H1 (cell line): ENCODE measurements at regions not wholly inside any gene's neighbourhood (a gene's known extent, or its start where the extent isn't known, plus 50 kb on each side); places are given as distances from the start of the nearest gene placed in this dataset.

ENCODE experiments used
- CTCF ChIA-PET: fragments of 300-600 bp; sonication (Branson Sonifier 250); formaldehyde crosslinking; loops from one replicate; lab custom pipeline; 2021; ENCODE audit not compliant: partially characterized antibody; lab: Charles Lee
- POLR2A ChIA-PET: fragments of 300-600 bp; sonication (Branson Sonifier 250); formaldehyde crosslinking; loops from one replicate; lab custom pipeline; 2021; ENCODE audit warnings: inconsistent platforms; ENCODE audit not compliant: partially characterized antibody; lab: Charles Lee
- DNase-seq, 2 experiments: peaks; one replicate each; pipeline versions ENCODE4 v3.0.0 to v3.0.0-alpha.2; 2010 to 2022; ENCODE audit warnings: low spot score in 2 of 2, low read depth in 1 of 2, mixed read lengths in 1 of 2
- FAIRE-seq: peaks from 2 replicates; lab custom pipeline; 2011; peaks lifted over from hg19 to GRCh38; lab: Jason Lieb, UNC
- H2AFZ ChIP-seq: 2 replicates; pipeline ENCODE4 v1.8.1; 2012; ENCODE audit warnings: low read length, inconsistent platforms
- H2AK5ac ChIP-seq: 2 replicates; pipeline ENCODE4 v1.6.1; 2013; ENCODE audit warnings: low read depth, low read length
- H2BK120ac ChIP-seq: replicated peaks from 2 replicates; pipeline ENCODE3; 2013; ENCODE audit warnings: low read depth, low read length, inconsistent platforms
- H2BK12ac ChIP-seq: 2 replicates; pipeline ENCODE4 v1.6.1; 2013; ENCODE audit warnings: low read depth, low read length
- H2BK15ac ChIP-seq: 2 replicates; pipeline ENCODE4 v1.6.1; 2013; ENCODE audit warnings: low read length
- H2BK20ac ChIP-seq: 2 replicates; pipeline ENCODE4 v1.6.1; 2013; ENCODE audit warnings: low read length
- H2BK5ac ChIP-seq: 2 replicates; pipeline ENCODE4 v1.6.1; 2013; ENCODE audit warnings: low read depth, low read length
- H3K14ac ChIP-seq: 2 replicates; pipeline ENCODE4 v1.6.1; 2013; ENCODE audit warnings: inconsistent platforms; ENCODE audit not compliant: insufficient read length
- H3K18ac ChIP-seq: 2 replicates; pipeline ENCODE4 v1.6.1; 2013; ENCODE audit warnings: low read length; ENCODE audit errors: extremely low read depth
- H3K23ac ChIP-seq: 2 replicates; pipeline ENCODE4 v1.6.1; 2013; ENCODE audit warnings: inconsistent platforms; ENCODE audit not compliant: insufficient read length
- H3K23me2 ChIP-seq: 2 replicates; pipeline ENCODE4 v1.6.1; 2013; ENCODE audit warnings: low read depth, low read length
- H3K27ac ChIP-seq: 2 replicates; pipeline ENCODE4 v1.6.1; 2011; ENCODE audit warnings: low read depth, low read length, inconsistent platforms
- H3K27me3 ChIP-seq, 4 experiments: replicated peaks in 1 of 4; 1 replicate in 1 of 4; 2 replicates in 3 of 4; pipeline versions ENCODE4 v1.6.1 to v1.8.1; 2011 to 2013; ENCODE audit warnings: low read length in 3 of 4, mild to moderate bottlenecking in 3 of 4, inconsistent platforms in 2 of 4, mixed read lengths in 2 of 4, moderate library complexity in 1 of 4; ENCODE audit not compliant: control insufficient read depth in 3 of 4, insufficient read depth in 3 of 4; ENCODE audit errors: extremely low read depth in 1 of 4
- H3K36me3 ChIP-seq, 4 experiments: 2 replicates each; pipeline versions ENCODE4 v1.6.1 to v1.8.1; 2011 to 2013; ENCODE audit warnings: mild to moderate bottlenecking in 4 of 4, low read length in 3 of 4, moderate library complexity in 2 of 4, control low read depth in 1 of 4, inconsistent platforms in 1 of 4; ENCODE audit not compliant: insufficient read depth in 4 of 4, control insufficient read depth in 2 of 4
- H3K4ac ChIP-seq: replicated peaks from 2 replicates; pipeline ENCODE3; 2013; ENCODE audit warnings: low read length, low read depth, mixed read lengths, inconsistent platforms; ENCODE audit not compliant: insufficient read length
- H3K4me1 ChIP-seq, 4 experiments: replicated peaks in 1 of 4; 1 replicate in 1 of 4; 2 replicates in 3 of 4; pipeline versions ENCODE4 v1.6.1 to v1.8.1; 2011 to 2013; ENCODE audit warnings: low read length in 3 of 4, inconsistent platforms in 2 of 4, mixed read lengths in 1 of 4; ENCODE audit not compliant: insufficient read depth in 4 of 4, control insufficient read depth in 3 of 4
- H3K4me2 ChIP-seq, 2 experiments: 2 replicates each; pipeline versions ENCODE4 v1.6.1 to v1.8.1; 2011 to 2013; ENCODE audit warnings: low read depth in 2 of 2, low read length in 2 of 2, control low read depth in 1 of 2, inconsistent platforms in 1 of 2, mild to moderate bottlenecking in 1 of 2; ENCODE audit not compliant: insufficient read depth in 1 of 2
- H3K4me3 ChIP-seq, 4 experiments: fragments of 200-600, 300-600 bp in 1 of 4; sonication (generic), shearing (Covaris generic), sonication (Bioruptor Twin) in 1 of 4; 2 replicates each; pipeline versions ENCODE4 v1.5.1 to v1.8.1; 2011 to 2016; ENCODE audit warnings: low read length in 4 of 4, low read depth in 3 of 4, control low read depth in 2 of 4, inconsistent platforms in 2 of 4, mild to moderate bottlenecking in 2 of 4, mixed read lengths in 1 of 4, moderate library complexity in 1 of 4; ENCODE audit not compliant: insufficient read depth in 2 of 4; ENCODE audit errors: extremely low read depth in 1 of 4
- H3K56ac ChIP-seq: replicated peaks from 2 replicates; pipeline ENCODE3; 2013; ENCODE audit warnings: low read depth, mild to moderate bottlenecking, mixed read lengths, low read length, inconsistent platforms; ENCODE audit not compliant: insufficient read length
- H3K79me1 ChIP-seq: 2 replicates; pipeline ENCODE4 v1.6.1; 2013; ENCODE audit warnings: low read depth, low read length, control low read depth
- H3K79me2 ChIP-seq, 2 experiments: 2 replicates each; pipeline versions ENCODE4 v1.6.1 to v1.8.1; 2012 to 2013; ENCODE audit warnings: low read length in 2 of 2, mild to moderate bottlenecking in 2 of 2, inconsistent platforms in 1 of 2; ENCODE audit not compliant: insufficient read depth in 2 of 2, control insufficient read depth in 1 of 2
- H3K9ac ChIP-seq, 4 experiments: replicated peaks in 1 of 4; 1 replicate in 1 of 4; 2 replicates in 3 of 4; pipeline versions ENCODE4 v1.6.1 to v1.8.1; 2011 to 2013; ENCODE audit warnings: low read depth in 3 of 4, low read length in 3 of 4, control low read depth in 2 of 4, mild to moderate bottlenecking in 2 of 4, moderate library complexity in 2 of 4, inconsistent platforms in 1 of 4; ENCODE audit errors: extremely low read depth in 1 of 4
- H3K9me3 ChIP-seq, 2 experiments: 2 replicates each; pipeline versions ENCODE4 v1.6.1 to v1.8.1; 2012 to 2013; ENCODE audit warnings: mild to moderate bottlenecking in 2 of 2, moderate library complexity in 2 of 2, control low read depth in 1 of 2, inconsistent platforms in 1 of 2, low read depth in 1 of 2, low read length in 1 of 2, mixed read lengths in 1 of 2; ENCODE audit not compliant: insufficient read depth in 2 of 2
- H4K20me1 ChIP-seq, 2 experiments: replicated peaks in 1 of 2; 2 replicates each; pipeline versions ENCODE3 to v1.8.1; 2011 to 2013; ENCODE audit warnings: inconsistent platforms in 2 of 2, low read length in 2 of 2, mild to moderate bottlenecking in 1 of 2; ENCODE audit not compliant: insufficient read depth in 2 of 2, control insufficient read depth in 1 of 2
- H4K5ac ChIP-seq: 2 replicates; pipeline ENCODE4 v1.6.1; 2013; ENCODE audit warnings: low read length, low read depth, mixed read lengths, inconsistent platforms; ENCODE audit not compliant: insufficient read length
- H4K8ac ChIP-seq: 2 replicates; pipeline ENCODE4 v1.8.0; 2013; ENCODE audit warnings: mild to moderate bottlenecking, moderate library complexity, low read length, inconsistent platforms; ENCODE audit not compliant: insufficient read depth; ENCODE audit errors: extremely low read depth
- H4K91ac ChIP-seq: replicated peaks from 2 replicates; pipeline ENCODE3; 2013; ENCODE audit warnings: low read length, mixed read lengths, inconsistent platforms; ENCODE audit not compliant: insufficient read length
- BCL11A ChIP-seq, 2 experiments: IDR thresholded peaks; one replicate each; pipeline ENCODE4 v1.6.1; 2011; ENCODE audit warnings: low read depth in 2 of 2, low read length in 2 of 2, mild to moderate bottlenecking in 2 of 2
- E2F6 ChIP-seq: IDR thresholded peaks from 2 replicates; pipeline ENCODE4 v1.6.1; 2012; ENCODE audit warnings: inconsistent platforms
- SP1 ChIP-seq: IDR thresholded peaks from 2 replicates; pipeline ENCODE4 v1.6.1; 2011; ENCODE audit warnings: low read depth, low read length
- SRF ChIP-seq: IDR thresholded peaks from 2 replicates; pipeline ENCODE4 v1.6.1; 2011; ENCODE audit warnings: mild to moderate bottlenecking, low read depth, low read length, moderate library complexity
- SUZ12 ChIP-seq: fragments of 200-600 bp; sonication (generic); IDR thresholded peaks from 2 replicates; pipeline ENCODE4 v1.6.1; 2012; ENCODE audit warnings: mild to moderate bottlenecking, inconsistent platforms, low read length, moderate library complexity, mixed read lengths
- WGBS, 2 experiments: shearing (Covaris generic) in 1 of 2; methylation state at CpG; one replicate each; pipeline versions ENCODE4 v1.1.6 to v1.1.7; 2013 to 2015; ENCODE audit warnings: low lambda C conversion rate in 2 of 2, mixed read lengths in 2 of 2, inconsistent platforms in 1 of 2, low coverage in 1 of 2, missing lambda C conversion rate in 1 of 2; ENCODE audit not compliant: insufficient replicate concordance in 2 of 2, insufficient coverage in 1 of 2, insufficient read length in 1 of 2; ENCODE audit errors: extremely low coverage in 1 of 2, missing lambda C conversion rate in 1 of 2; 5-methylcytosine and 5-hydroxymethylcytosine counted together

- Histone ChIP-seq H3K4me1 (peaks cover 0 to 3% (median 0%) of the 10 kb centered on the region in 4 experiments; a peak in 1 of 7 replicates), H3K23ac (no peak overlapping the region), H4K91ac (no peak overlapping the region), H3K27me3 (no peaks in the 10 kb centered on the region), H2BK5ac (no peak overlapping the region), H2AK5ac (no peak overlapping the region), H3K56ac (no peak overlapping the region), H2BK12ac (no peak overlapping the region), H3K36me3 (no peaks in the 10 kb centered on the region), H3K79me2 (no peaks in the 10 kb centered on the region), H3K79me1 (no peaks in the 10 kb centered on the region), H2BK20ac (no peak overlapping the region), H3K4me2 (no peak overlapping the region), H2BK15ac (no peak overlapping the region), H2AFZ (no peak overlapping the region), H3K4ac (no peak overlapping the region), H4K5ac (no peak overlapping the region), H3K27ac (no peak overlapping the region), H3K23me2 (no peaks in the 10 kb centered on the region), H2BK120ac (no peak overlapping the region), H4K20me1 (no peaks in the 10 kb centered on the region), H4K8ac (no peak overlapping the region), H3K18ac (no peak overlapping the region), H3K9me3 (no peaks in the 10 kb centered on the region), H3K4me3 (no peak overlapping the region), H3K9ac (no peak overlapping the region), H3K14ac (no peak overlapping the region)
- WGBS, 2 experiments = 90% methylated on average over 2 of the region's 2 CpGs; no CpG with 5 or more reads in 1 of the 2 experiments
- TF ChIP-seq SRF (no peak), SUZ12 (no peak), E2F6 (no peak), SP1 (no peak), BCL11A (IDR thresholded peaks at IDR 0.05; ENCODE audit: low read depth in 2 of 2, low read length in 2 of 2) (no peak)
- POLR2A ChIA-PET = no interaction called here
- CTCF ChIA-PET = interaction anchor here (0.8 to 6.4 kb wide), 4 partner anchors 8 to 184 kb away, joined by 3 to 55 read pairs (median 17); no protein-coding TSS in a partner anchor
- FAIRE-seq (no peak), DNase-seq (no peak)
Measured at GRCh38 chr6:14053811-14054210, 63.8 kb upstream of the CD83 start.
